SU-DHL-6 (cell line): ENCODE measurements at regions not wholly inside any gene's neighbourhood (a gene's known extent, or its start where the extent isn't known, plus 50 kb on each side); places are given as distances from the start of the nearest gene placed in this dataset.

Source experiments
- H2AFZ ChIP-seq: fragments of 200-600 bp; sonication (generic); 2 replicates; pipeline ENCODE4 v1.6.1; 2014; ENCODE audit warnings: low read depth, mild to moderate bottlenecking, moderate library complexity, mixed read lengths, antibody characterized with exemption, low read length; ENCODE audit not compliant: severe bottlenecking
- H3F3A ChIP-seq: fragments of 200-600 bp; shearing (Covaris generic); 2 replicates; pipeline ENCODE4 v1.6.0; 2016; ENCODE audit warnings: antibody characterized with exemption, mild to moderate bottlenecking; ENCODE audit not compliant: insufficient read depth
- H3K27ac ChIP-seq: fragments of 200-600 bp; sonication (generic); 2 replicates; pipeline ENCODE4 v1.5.1; 2016; ENCODE audit warnings: low read depth, mild to moderate bottlenecking, low read length, moderate library complexity, mixed read lengths
- H3K27me3 ChIP-seq: fragments of 200-600 bp; sonication (generic), shearing (Covaris generic); 2 replicates; pipeline ENCODE4 v1.6.0; 2014; ENCODE audit warnings: mild to moderate bottlenecking, low read length
- H3K36me3 ChIP-seq: fragments of 200-600 bp; sonication (generic); 2 replicates; pipeline ENCODE4 v1.6.1; 2014; ENCODE audit warnings: mild to moderate bottlenecking, low read length, mixed read lengths
- H3K4me2 ChIP-seq: fragments of 300-600, 200-600 bp; shearing (Covaris generic), sonication (generic); 2 replicates; pipeline ENCODE4 v1.6.0; 2014; ENCODE audit warnings: low read length, low read depth, mild to moderate bottlenecking; ENCODE audit not compliant: poor library complexity, severe bottlenecking
- H3K4me3 ChIP-seq: fragments of 200-600 bp; sonication (generic); 2 replicates; pipeline ENCODE4 v1.5.1; 2014; ENCODE audit warnings: antibody characterized with exemption, low read length, mild to moderate bottlenecking, mixed read lengths; ENCODE audit not compliant: insufficient read depth, poor library complexity, severe bottlenecking
- H3K79me2 ChIP-seq: fragments of 200-600 bp; sonication (generic); 2 replicates; pipeline ENCODE4 v1.6.1; 2014; ENCODE audit warnings: mild to moderate bottlenecking, low read length, moderate library complexity; ENCODE audit not compliant: insufficient read depth
- H3K9ac ChIP-seq: fragments of 200-600 bp; sonication (generic); 2 replicates; pipeline ENCODE4 v1.7.0; 2014; ENCODE audit warnings: mild to moderate bottlenecking, low read length
- H3K9me2 ChIP-seq: fragments of 200-600 bp; sonication (generic); replicated peaks from 2 replicates; pipeline ENCODE4 v1.6.1; 2014; ENCODE audit warnings: low read length; ENCODE audit not compliant: insufficient read depth
- H3K9me3 ChIP-seq: fragments of 200-600 bp; sonication (generic); 2 replicates; pipeline ENCODE4 v1.6.1; 2014; ENCODE audit warnings: low read length, mixed read lengths; ENCODE audit not compliant: insufficient read depth
- H4K20me1 ChIP-seq: fragments of 200-600 bp; sonication (generic); 2 replicates; pipeline ENCODE4 v1.6.1; 2014; ENCODE audit warnings: low read depth, mild to moderate bottlenecking, antibody characterized with exemption, low read length, moderate library complexity, mixed read lengths
- EZH2phosphoT487 ChIP-seq: fragments of 200-600 bp; sonication (generic), shearing (Covaris generic); conservative IDR thresholded peaks from 2 replicates; pipeline ENCODE4 v1.6.1; 2018; ENCODE audit warnings: mild to moderate bottlenecking, antibody characterized with exemption, low read length, moderate library complexity, mixed read lengths
- TF ChIP-seq, protein P1 (sequence below): fragments of 200-600 bp; sonication (generic); IDR thresholded peaks from one replicate; pipeline ENCODE4 v1.5.1; 2017; ENCODE audit warnings: antibody characterized with exemption, mild to moderate bottlenecking, low read length, moderate library complexity; ENCODE audit not compliant: insufficient read depth, poor library complexity, severe bottlenecking

DNA sequence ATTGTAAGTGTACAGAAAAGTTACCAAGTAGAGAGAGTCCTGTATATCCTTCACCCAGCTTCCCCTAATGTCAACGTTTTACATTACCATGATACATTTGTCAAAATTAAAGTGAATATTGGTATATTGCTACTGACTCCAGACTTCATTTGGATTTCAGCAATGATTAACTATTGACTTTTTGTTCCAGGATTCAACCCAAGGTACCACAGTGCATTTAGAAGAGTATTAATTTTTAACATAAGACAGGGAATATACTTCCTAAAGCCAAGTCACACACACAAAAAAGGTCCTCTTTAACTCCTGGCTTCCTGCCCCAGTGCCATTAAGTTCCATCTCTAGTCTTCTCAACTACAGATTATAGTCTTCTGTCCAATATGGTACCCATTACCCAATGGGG lies 75.5 kb upstream of the RBM19 start:
- Histone ChIP-seq H2AFZ (no peak overlapping the region), H4K20me1 (no peaks in the 10 kb centered on the region), H3K79me2 (no peaks in the 10 kb centered on the region), H3F3A (no peaks in the 10 kb centered on the region), H3K27me3 (no peaks in the 10 kb centered on the region), H3K4me3 (no peak overlapping the region), H3K9me2 (no peaks in the 10 kb centered on the region), H3K9me3 (no peaks in the 10 kb centered on the region), H3K4me2 (no peak overlapping the region), H3K9ac (no peak overlapping the region), H3K27ac (no peak overlapping the region), H3K36me3 (no peaks in the 10 kb centered on the region)
- no peak for TF ChIP-seq EZH2phosphoT487
- TF ChIP-seq, protein P1, sequence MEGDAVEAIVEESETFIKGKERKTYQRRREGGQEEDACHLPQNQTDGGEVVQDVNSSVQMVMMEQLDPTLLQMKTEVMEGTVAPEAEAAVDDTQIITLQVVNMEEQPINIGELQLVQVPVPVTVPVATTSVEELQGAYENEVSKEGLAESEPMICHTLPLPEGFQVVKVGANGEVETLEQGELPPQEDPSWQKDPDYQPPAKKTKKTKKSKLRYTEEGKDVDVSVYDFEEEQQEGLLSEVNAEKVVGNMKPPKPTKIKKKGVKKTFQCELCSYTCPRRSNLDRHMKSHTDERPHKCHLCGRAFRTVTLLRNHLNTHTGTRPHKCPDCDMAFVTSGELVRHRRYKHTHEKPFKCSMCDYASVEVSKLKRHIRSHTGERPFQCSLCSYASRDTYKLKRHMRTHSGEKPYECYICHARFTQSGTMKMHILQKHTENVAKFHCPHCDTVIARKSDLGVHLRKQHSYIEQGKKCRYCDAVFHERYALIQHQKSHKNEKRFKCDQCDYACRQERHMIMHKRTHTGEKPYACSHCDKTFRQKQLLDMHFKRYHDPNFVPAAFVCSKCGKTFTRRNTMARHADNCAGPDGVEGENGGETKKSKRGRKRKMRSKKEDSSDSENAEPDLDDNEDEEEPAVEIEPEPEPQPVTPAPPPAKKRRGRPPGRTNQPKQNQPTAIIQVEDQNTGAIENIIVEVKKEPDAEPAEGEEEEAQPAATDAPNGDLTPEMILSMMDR = no peak

DNA sequence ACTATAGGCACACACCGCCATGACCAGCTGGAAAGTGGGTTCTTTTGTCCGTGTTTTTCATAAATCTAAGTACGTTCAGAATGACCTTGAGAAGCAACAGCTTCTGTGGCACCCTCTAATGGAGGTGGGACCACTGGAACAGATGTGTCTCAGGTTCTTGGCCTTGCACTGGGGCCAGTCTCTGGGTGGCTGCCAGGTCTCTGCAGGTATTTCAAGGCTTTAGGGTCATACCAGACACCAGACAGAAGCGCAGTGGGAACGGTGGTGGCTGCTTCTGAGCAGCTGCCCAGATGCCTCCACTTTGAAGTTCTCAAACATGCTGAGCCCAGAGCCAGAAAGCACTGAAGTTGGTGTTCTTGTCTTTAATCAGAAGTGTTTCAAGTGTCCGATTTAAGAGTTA lies 75.0 kb upstream of the RBM19 start:
- Histone ChIP-seq H2AFZ (no peak overlapping the region), H3K4me2 (no peak overlapping the region), H3K27me3 (no peaks in the 10 kb centered on the region), H3K9ac (no peak overlapping the region), H3K9me3 (no peaks in the 10 kb centered on the region), H3K4me3 (no peak overlapping the region), H3K9me2 (no peaks in the 10 kb centered on the region), H4K20me1 (no peaks in the 10 kb centered on the region), H3F3A (no peaks in the 10 kb centered on the region), H3K36me3 (no peaks in the 10 kb centered on the region), H3K79me2 (no peaks in the 10 kb centered on the region), H3K27ac (no peak overlapping the region)
- TF ChIP-seq, protein P1 = no peak
- no peak for TF ChIP-seq EZH2phosphoT487

DNA sequence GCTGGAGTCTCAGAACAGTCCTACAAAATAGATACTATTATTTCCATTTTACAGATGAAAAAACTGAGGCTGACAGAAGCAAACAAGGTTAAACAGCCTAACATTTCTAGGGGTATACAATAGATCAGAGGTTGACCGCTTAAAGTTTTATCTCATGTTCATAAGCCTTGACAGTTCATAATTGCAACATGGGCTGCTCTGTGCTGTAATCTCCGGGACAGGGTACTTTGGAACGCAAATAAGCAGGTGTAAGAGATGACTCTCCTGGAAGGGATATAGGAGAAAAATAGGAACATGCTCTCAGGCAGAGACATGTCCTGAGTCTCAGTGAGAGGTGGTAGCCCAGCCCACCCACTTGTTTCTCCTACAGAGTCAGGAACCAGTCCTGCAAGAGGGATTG lies 72.8 kb upstream of the RBM19 start:
- Histone ChIP-seq H3K4me2 (no peak overlapping the region), H3K9me2 (no peaks in the 10 kb centered on the region), H2AFZ (no peak overlapping the region), H3K27ac (no peak overlapping the region), H3K9me3 (no peaks in the 10 kb centered on the region), H3K4me3 (no peak overlapping the region), H3K9ac (no peak overlapping the region), H3K27me3 (no peaks in the 10 kb centered on the region), H3K79me2 (no peaks in the 10 kb centered on the region), H3F3A (no peaks in the 10 kb centered on the region), H4K20me1 (no peaks in the 10 kb centered on the region), H3K36me3 (no peaks in the 10 kb centered on the region)
- no peak for TF ChIP-seq EZH2phosphoT487
- TF ChIP-seq, protein P1 = no peak

DNA sequence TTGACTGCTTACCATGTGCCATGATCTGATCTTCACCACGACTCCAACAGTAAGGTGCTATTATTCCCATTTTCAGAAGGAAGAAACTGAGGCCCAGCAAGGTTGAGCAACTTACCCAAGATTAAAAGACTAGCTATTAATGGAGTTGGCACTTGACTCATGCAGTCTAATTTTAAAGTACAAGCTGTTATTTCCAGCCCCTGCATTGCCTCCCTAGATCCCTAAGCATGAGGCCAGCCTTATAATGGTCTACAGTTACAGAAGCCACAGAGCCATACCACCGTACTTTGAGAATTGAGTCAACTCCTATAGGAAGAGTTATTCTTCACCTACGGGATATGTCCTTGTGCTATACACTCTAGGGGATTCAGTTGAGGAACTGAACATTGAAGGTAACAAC lies 66.7 kb upstream of the RBM19 start:
- Histone ChIP-seq H3K9ac (no peak overlapping the region), H4K20me1 (no peaks in the 10 kb centered on the region), H3K9me2 (no peaks in the 10 kb centered on the region), H3K4me3 (no peak overlapping the region), H3K79me2 (no peaks in the 10 kb centered on the region), H3K36me3 (no peaks in the 10 kb centered on the region), H3K9me3 (no peaks in the 10 kb centered on the region), H3F3A (no peaks in the 10 kb centered on the region), H3K27ac (no peak overlapping the region), H3K27me3 (no peaks in the 10 kb centered on the region), H3K4me2 (no peak overlapping the region), H2AFZ (no peak overlapping the region)
- TF ChIP-seq EZH2phosphoT487 = no peak
- TF ChIP-seq, protein P1 = no peak
